ENCODE measurements at regions not wholly inside any gene's neighbourhood (a gene's known extent, or its start where the extent isn't known, plus 50 kb on each side); places are given as distances from the start of the nearest gene placed in this dataset.

DNA sequence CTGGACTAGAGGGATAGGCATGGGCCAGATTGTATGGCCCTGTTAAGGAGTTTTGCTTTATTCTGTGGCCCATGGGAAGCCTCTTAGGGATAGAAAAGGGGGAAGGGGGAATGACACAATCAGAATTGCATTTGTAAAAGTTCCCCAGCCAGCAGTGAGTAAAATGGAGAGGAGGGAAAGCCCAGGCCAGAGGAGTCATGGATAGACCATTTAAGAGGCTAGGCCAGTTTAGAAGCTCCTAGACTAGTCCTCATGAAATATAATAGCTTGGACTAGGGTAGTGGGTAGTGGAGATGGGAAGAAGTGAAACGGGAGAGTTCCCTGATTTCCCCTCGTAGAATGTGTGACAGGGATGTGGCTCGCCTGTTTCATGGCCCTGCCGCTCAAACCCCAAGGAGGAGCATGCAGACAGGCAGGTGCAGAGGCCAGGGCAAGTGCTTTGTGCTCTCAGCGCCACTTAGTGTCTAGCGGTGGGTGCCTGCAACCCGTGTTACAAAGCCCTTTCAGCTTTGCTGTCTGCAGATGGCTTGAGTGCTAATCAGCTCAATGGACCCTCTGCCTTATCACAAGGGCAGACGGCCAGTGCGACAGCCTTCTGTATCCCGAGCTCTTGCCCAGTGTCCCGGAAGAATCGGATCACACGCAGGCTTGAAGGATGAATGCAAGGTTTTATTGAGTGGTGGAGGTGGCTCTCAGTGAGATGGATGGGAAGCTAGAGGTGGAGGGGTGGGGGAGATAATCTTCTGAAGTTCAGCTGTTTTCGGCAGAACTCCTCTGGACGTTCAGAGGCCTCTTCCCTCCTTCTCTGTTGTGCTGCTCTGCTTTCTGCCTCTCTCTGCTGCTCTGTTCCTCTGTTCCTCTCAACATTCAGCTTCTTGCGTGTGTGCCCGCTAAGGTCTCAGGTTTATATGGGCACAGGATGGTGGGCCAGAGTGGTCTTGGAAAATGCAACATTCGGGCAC lies 141.1 kb downstream of the CEP57L1 start:
- DNase-seq = peak; percentile 45
- H3K4me1 ChIP-seq = peaks cover 3% of the 10 kb centered on the region; the same call in 1 of the 2 replicates
- no peaks in the 10 kb centered on the region for H3K36me3 ChIP-seq
- H3K27me3 ChIP-seq = no peaks in the 10 kb centered on the region
- TF ChIP-seq, protein P1, sequence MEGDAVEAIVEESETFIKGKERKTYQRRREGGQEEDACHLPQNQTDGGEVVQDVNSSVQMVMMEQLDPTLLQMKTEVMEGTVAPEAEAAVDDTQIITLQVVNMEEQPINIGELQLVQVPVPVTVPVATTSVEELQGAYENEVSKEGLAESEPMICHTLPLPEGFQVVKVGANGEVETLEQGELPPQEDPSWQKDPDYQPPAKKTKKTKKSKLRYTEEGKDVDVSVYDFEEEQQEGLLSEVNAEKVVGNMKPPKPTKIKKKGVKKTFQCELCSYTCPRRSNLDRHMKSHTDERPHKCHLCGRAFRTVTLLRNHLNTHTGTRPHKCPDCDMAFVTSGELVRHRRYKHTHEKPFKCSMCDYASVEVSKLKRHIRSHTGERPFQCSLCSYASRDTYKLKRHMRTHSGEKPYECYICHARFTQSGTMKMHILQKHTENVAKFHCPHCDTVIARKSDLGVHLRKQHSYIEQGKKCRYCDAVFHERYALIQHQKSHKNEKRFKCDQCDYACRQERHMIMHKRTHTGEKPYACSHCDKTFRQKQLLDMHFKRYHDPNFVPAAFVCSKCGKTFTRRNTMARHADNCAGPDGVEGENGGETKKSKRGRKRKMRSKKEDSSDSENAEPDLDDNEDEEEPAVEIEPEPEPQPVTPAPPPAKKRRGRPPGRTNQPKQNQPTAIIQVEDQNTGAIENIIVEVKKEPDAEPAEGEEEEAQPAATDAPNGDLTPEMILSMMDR (IDR thresholded peaks at IDR 0.05; ENCODE audit: low read depth, low read length) = peak; percentile 23
- no peak overlapping the region for H3K4me3 ChIP-seq (ENCODE audit: low read depth, low read length)
- no peaks in the 10 kb centered on the region for H3K9me3 ChIP-seq

DNA sequence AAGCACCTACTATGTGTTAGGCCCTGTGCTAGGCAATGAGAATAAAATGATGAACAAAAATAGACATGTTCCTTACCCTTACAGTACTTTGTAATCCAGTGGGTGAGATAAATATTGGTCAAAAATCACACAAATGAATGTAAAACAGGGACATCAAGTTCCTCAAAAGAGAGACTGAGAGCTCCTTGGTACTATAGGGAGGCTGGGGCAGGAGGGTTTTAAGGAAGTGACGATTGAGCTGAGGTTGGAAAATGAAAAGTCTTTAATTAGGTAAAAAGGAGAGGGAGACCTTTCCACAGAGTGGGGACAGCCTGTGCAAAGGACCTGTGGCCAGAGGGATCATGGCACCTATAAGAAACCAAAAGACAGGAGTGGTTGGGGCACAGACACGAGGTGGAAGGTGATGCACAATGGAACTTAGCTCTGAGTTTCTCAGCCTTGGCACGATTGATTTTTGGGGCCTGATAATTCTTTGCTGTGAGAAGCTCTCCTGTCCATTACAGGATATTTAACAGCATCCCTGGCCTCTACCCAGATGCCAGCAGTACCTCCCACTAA lies 140.3 kb downstream of the CEP57L1 start:
- no peaks in the 10 kb centered on the region for H3K27me3 ChIP-seq
- no peaks in the 10 kb centered on the region for H3K9me3 ChIP-seq
- TF ChIP-seq, protein P1 (IDR thresholded peaks at IDR 0.05; ENCODE audit: low read depth, low read length) = no peak
- H3K4me1 ChIP-seq = peaks cover 3% of the 10 kb centered on the region; the same call in 1 of the 2 replicates
- no peaks in the 10 kb centered on the region for H3K36me3 ChIP-seq
- H3K4me3 ChIP-seq (ENCODE audit: low read depth, low read length) = no peak overlapping the region
- DNase-seq = no peak

DNA sequence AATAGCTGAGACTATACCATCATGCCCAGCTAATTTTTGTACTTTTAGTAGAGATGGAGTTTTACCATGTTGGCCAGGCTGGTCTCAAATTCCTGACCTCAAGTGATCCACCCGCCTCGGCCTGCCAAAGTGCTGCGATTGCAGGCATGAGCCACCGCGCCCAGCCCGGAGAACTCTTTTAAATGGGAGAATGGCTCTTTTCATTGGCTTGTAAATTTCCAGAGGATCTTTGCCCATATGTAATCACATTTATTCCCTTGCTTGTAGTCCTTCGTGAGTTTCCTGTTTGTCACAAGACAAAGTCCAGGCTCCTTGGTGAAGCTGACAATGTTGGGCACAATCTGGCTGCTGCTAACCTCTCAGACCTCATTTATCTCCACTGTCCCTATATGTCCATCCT lies 135.1 kb downstream of the CEP57L1 start:
- Histone ChIP-seq H3K36me3 (no peaks in the 10 kb centered on the region), H3K4me3 (ENCODE audit: low read depth, low read length) (no peak overlapping the region), H3K27me3 (no peaks in the 10 kb centered on the region), H3K9me3 (no peaks in the 10 kb centered on the region), H3K4me1 (no peaks in the 10 kb centered on the region)
- TF ChIP-seq, protein P1 (IDR thresholded peaks at IDR 0.05; ENCODE audit: low read depth, low read length) = no peak
- no peak for DNase-seq

DNA sequence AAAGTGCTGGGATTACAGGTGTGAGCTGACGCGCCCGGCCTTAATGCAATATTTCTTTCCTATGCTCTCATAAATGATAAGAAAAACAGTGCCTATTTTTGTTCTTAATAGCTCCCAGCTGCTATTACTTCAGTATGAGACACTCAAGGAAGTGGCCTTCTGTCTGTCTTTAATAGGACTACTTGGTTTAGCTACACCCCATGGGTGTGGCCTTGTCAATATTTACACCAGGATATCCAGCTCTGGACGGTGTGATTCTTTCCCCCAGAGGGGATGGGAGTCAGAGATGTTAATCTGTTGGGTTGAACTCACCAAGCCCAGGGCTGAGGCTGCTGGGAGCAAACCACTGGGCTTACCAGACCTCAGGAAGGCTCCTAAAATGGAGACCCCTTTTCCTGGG lies 134.2 kb downstream of the CEP57L1 start:
- no peaks in the 10 kb centered on the region for H3K9me3 ChIP-seq
- no peak for DNase-seq
- H3K4me1 ChIP-seq = no peaks in the 10 kb centered on the region
- TF ChIP-seq, protein P1 (IDR thresholded peaks at IDR 0.05; ENCODE audit: low read depth, low read length) = no peak
- no peak overlapping the region for H3K4me3 ChIP-seq (ENCODE audit: low read depth, low read length)
- H3K36me3 ChIP-seq = no peaks in the 10 kb centered on the region
- H3K27me3 ChIP-seq = no peaks in the 10 kb centered on the region

DNA sequence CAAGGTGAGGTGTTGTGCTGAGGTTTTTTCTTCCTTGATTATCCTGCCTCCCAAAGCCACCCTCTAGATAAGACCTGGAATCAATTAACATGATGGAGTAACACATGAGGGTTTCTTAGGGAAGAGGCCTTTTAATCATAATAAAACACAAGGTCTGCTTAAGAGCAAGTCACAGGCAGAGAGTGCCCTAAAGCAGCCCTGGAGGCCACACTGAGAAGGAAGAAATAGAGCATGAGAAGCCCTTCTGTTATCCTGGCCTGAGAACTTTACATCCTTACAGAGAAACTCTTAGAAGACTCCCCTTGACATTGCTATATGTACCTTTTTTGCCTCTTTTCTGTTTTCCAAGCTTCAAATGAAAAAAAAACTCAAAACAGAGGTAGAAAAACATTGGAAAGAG lies 132.3 kb downstream of the CEP57L1 start:
- no peak for DNase-seq
- Histone ChIP-seq H3K9me3 (no peaks in the 10 kb centered on the region), H3K4me1 (no peaks in the 10 kb centered on the region), H3K4me3 (ENCODE audit: low read depth, low read length) (no peak overlapping the region), H3K27me3 (no peaks in the 10 kb centered on the region), H3K36me3 (no peaks in the 10 kb centered on the region)
- TF ChIP-seq, protein P1 (IDR thresholded peaks at IDR 0.05; ENCODE audit: low read depth, low read length) = no peak

DNA sequence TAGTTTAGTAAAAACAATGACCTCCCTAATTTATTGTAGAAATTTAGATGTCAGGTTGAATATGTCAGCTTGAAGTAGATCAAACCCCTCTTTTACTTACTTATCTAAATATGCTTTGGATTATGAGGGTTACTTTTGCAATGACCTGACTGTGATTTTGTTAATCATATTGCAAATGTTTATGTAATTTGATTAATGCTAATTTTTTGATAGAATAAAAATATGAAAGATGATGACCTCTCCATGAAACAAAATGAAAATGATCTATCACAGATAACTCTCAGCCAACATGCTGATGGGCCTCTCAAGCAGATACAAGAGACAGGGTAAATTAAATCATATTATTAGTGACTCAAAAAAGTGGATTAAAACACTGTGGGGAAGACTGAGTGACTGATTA lies 131.0 kb downstream of the CEP57L1 start:
- TF ChIP-seq, protein P1 (IDR thresholded peaks at IDR 0.05; ENCODE audit: low read depth, low read length) = no peak
- H3K4me3 ChIP-seq (ENCODE audit: low read depth, low read length) = no peak overlapping the region
- DNase-seq = no peak
- H3K27me3 ChIP-seq = no peaks in the 10 kb centered on the region
- H3K4me1 ChIP-seq = no peaks in the 10 kb centered on the region
- H3K36me3 ChIP-seq = no peaks in the 10 kb centered on the region
- no peaks in the 10 kb centered on the region for H3K9me3 ChIP-seq

Data from BE2C (cell line).